Neural cell (in vitro differentiated cells): ENCODE measurements at regions not wholly inside any gene's neighbourhood (a gene's known extent, or its start where the extent isn't known, plus 50 kb on each side); places are given as distances from the start of the nearest gene placed in this dataset.

Experiments used
- H2AFZ ChIP-seq: fragments of 200-600, 300-800 bp; sonication (generic), shearing (Covaris generic); 2 replicates; pipeline ENCODE4 v1.6.0; 2014; ENCODE audit warnings: low read depth, mild to moderate bottlenecking, antibody characterized with exemption, low read length, moderate library complexity
- H3F3A ChIP-seq: fragments of 200-600 bp; shearing (Covaris generic); 2 replicates; pipeline ENCODE4 v1.6.1; 2016; ENCODE audit warnings: mild to moderate bottlenecking, moderate library complexity, mixed read lengths, antibody characterized with exemption, low read length; ENCODE audit not compliant: insufficient read depth, poor library complexity, severe bottlenecking
- H3K27ac ChIP-seq: fragments of 200-600, 300-800 bp; sonication (generic), shearing (Covaris generic); 2 replicates; pipeline ENCODE4 v1.5.1; 2014; ENCODE audit warnings: mild to moderate bottlenecking, low read length, moderate library complexity
- H3K27me3 ChIP-seq: fragments of 300-800, 200-600 bp; sonication (generic), shearing (Covaris generic); 2 replicates; pipeline ENCODE4 v1.6.0; 2014; ENCODE audit warnings: mild to moderate bottlenecking, low read depth, low read length, moderate library complexity; ENCODE audit not compliant: insufficient read depth
- H3K36me3 ChIP-seq: fragments of 300-800, 200-600 bp; sonication (generic), shearing (Covaris generic); 2 replicates; pipeline ENCODE4 v1.5.1; 2014; ENCODE audit warnings: mild to moderate bottlenecking, antibody characterized with exemption, low read length, moderate library complexity; ENCODE audit not compliant: insufficient read depth
- H3K4me2 ChIP-seq: fragments of 300-800, 200-600 bp; sonication (generic), shearing (Covaris generic); 2 replicates; pipeline ENCODE4 v1.6.0; 2014; ENCODE audit warnings: mild to moderate bottlenecking, low read length
- H3K4me3 ChIP-seq: fragments of 300-800, 200-600 bp; sonication (generic), shearing (Covaris generic); 2 replicates; pipeline ENCODE4 v1.5.1; 2014; ENCODE audit warnings: mild to moderate bottlenecking, low read length, moderate library complexity
- H3K79me2 ChIP-seq: fragments of 200-600 bp; shearing (Covaris generic); replicated peaks from 2 replicates; pipeline ENCODE4 v1.6.0; 2014; ENCODE audit warnings: mild to moderate bottlenecking, low read length, moderate library complexity; ENCODE audit not compliant: insufficient read depth
- H3K9ac ChIP-seq: fragments of 300-800, 200-600 bp; sonication (generic), shearing (Covaris generic); 2 replicates; pipeline ENCODE4 v1.6.1; 2016; ENCODE audit warnings: mild to moderate bottlenecking, low read length, mixed read lengths
- H3K9me2 ChIP-seq: fragments of 200-600 bp; shearing (Covaris generic); 2 replicates; pipeline ENCODE4 v1.6.1; 2016; ENCODE audit warnings: mild to moderate bottlenecking, low read length, mixed read lengths; ENCODE audit not compliant: insufficient read depth
- H3K9me3 ChIP-seq: fragments of 200-600, 300-800 bp; sonication (generic), shearing (Covaris generic); 2 replicates; pipeline ENCODE4 v1.6.1; 2016; ENCODE audit warnings: mild to moderate bottlenecking, mixed run types, low read length, moderate library complexity, mixed read lengths
- H4K20me1 ChIP-seq: fragments of 200-600 bp; shearing (Covaris generic); 2 replicates; pipeline ENCODE4 v1.6.1; 2016; ENCODE audit warnings: mild to moderate bottlenecking, mixed run types; ENCODE audit not compliant: insufficient read depth
- CTCF ChIP-seq: fragments of 450-650 bp; IDR thresholded peaks from 2 replicates; pipeline ENCODE4 v1.5.1; 2014; ENCODE audit warnings: antibody characterized with exemption, mild to moderate bottlenecking, moderate library complexity; ENCODE audit not compliant: poor library complexity, severe bottlenecking
- EP300 ChIP-seq: fragments of 450-650 bp; conservative IDR thresholded peaks from 2 replicates; pipeline ENCODE4 v1.6.1; 2014; ENCODE audit warnings: antibody characterized with exemption, mild to moderate bottlenecking, moderate library complexity; ENCODE audit not compliant: poor library complexity, severe bottlenecking
- EZH2 ChIP-seq: fragments of 200-600, 300-800 bp; shearing (Covaris generic), sonication (generic); IDR thresholded peaks from 2 replicates; pipeline ENCODE4 v1.6.1; 2014; ENCODE audit warnings: antibody characterized with exemption, low read length, borderline replicate concordance, mild to moderate bottlenecking; ENCODE audit not compliant: insufficient read depth, poor library complexity, severe bottlenecking
- MXI1 ChIP-seq: fragments of 450-650 bp; conservative IDR thresholded peaks from 2 replicates; pipeline ENCODE4 v1.6.1; 2014; ENCODE audit warnings: antibody characterized with exemption, mild to moderate bottlenecking; ENCODE audit not compliant: poor library complexity, severe bottlenecking
- POLR2AphosphoS5 ChIP-seq: IDR thresholded peaks from 2 replicates; pipeline ENCODE4 v1.6.1; 2012
- RAD21 ChIP-seq: fragments of 450-650 bp; conservative IDR thresholded peaks from 2 replicates; pipeline ENCODE4 v1.6.1; 2014; ENCODE audit warnings: antibody characterized with exemption, mild to moderate bottlenecking, moderate library complexity
- REST ChIP-seq: IDR thresholded peaks from 2 replicates; pipeline ENCODE4 v1.6.1; 2012; ENCODE audit warnings: borderline replicate concordance
- SMC3 ChIP-seq: fragments of 450-650 bp; conservative IDR thresholded peaks from 2 replicates; pipeline ENCODE4 v1.6.1; 2014; ENCODE audit warnings: antibody characterized with exemption, mild to moderate bottlenecking, moderate library complexity; ENCODE audit not compliant: poor library complexity
- TAF1 ChIP-seq: IDR thresholded peaks from 2 replicates; pipeline ENCODE4 v1.6.1; 2012; ENCODE audit warnings: low read depth

- H4K20me1 ChIP-seq: no peaks in the 10 kb centered on the region
- no peaks in the 10 kb centered on the region for H3K9me2 ChIP-seq
- H3K4me2 ChIP-seq: no peak overlapping the region
- H2AFZ ChIP-seq: no peak overlapping the region
- H3K27ac ChIP-seq: no peak overlapping the region
- H3F3A ChIP-seq: no peaks in the 10 kb centered on the region
- TF ChIP-seq CTCF (no peak), EZH2 (no peak), TAF1 (no peak), REST (no peak), MXI1 (no peak), SMC3 (no peak), EP300 (no peak), POLR2AphosphoS5 (no peak), RAD21 (no peak)
- H3K27me3 ChIP-seq: no peaks in the 10 kb centered on the region
- H3K36me3 ChIP-seq: no peaks in the 10 kb centered on the region
- no peak overlapping the region for H3K4me3 ChIP-seq
- H3K79me2 ChIP-seq: no peaks in the 10 kb centered on the region
- H3K9me3 ChIP-seq: no peaks in the 10 kb centered on the region
- no peak overlapping the region for H3K9ac ChIP-seq
Observed at GRCh38 chr17:71553381-71553780, 567.4 kb upstream of the SOX9 start.

GRCh38 chr17:71558901-71559300 is 561.9 kb upstream of the SOX9 start:
- Histone ChIP-seq H3K9ac (no peak overlapping the region), H4K20me1 (no peaks in the 10 kb centered on the region), H2AFZ (no peak overlapping the region), H3K4me3 (no peak overlapping the region), H3K9me3 (no peaks in the 10 kb centered on the region), H3F3A (no peaks in the 10 kb centered on the region), H3K9me2 (no peaks in the 10 kb centered on the region), H3K36me3 (no peaks in the 10 kb centered on the region), H3K79me2 (no peaks in the 10 kb centered on the region), H3K27ac (no peak overlapping the region), H3K27me3 (no peaks in the 10 kb centered on the region), H3K4me2 (no peak overlapping the region)
- no peak for TF ChIP-seq CTCF
